ENCODE measurements at regions not wholly inside any gene's neighbourhood (a gene's known extent, or its start where the extent isn't known, plus 50 kb on each side); places are given as distances from the start of the nearest gene placed in this dataset.

DNA sequence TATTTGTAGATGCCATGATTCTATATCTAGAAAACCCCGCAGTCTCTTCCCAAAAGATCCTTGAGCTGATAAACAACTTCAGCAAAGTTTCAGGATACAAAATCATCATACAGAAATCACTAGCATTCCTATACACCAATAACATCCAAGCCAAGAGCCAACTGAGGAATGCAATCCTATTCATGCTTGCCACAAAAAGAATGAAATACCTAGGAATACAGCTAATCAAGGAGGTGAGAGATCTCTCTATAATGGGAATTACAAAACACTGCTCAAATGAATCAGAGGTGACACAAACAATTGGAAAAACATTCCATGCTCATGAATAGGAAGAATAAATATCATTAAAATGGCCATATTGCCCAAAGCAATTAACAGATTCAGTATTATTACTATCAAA is 551.4 kb upstream of the SLC39A10 start:
- TF ChIP-seq, protein P1, sequence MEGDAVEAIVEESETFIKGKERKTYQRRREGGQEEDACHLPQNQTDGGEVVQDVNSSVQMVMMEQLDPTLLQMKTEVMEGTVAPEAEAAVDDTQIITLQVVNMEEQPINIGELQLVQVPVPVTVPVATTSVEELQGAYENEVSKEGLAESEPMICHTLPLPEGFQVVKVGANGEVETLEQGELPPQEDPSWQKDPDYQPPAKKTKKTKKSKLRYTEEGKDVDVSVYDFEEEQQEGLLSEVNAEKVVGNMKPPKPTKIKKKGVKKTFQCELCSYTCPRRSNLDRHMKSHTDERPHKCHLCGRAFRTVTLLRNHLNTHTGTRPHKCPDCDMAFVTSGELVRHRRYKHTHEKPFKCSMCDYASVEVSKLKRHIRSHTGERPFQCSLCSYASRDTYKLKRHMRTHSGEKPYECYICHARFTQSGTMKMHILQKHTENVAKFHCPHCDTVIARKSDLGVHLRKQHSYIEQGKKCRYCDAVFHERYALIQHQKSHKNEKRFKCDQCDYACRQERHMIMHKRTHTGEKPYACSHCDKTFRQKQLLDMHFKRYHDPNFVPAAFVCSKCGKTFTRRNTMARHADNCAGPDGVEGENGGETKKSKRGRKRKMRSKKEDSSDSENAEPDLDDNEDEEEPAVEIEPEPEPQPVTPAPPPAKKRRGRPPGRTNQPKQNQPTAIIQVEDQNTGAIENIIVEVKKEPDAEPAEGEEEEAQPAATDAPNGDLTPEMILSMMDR (IDR thresholded peaks at IDR 0.05) = no peak
- no peak for TF ChIP-seq POLR2A (IDR thresholded peaks at IDR 0.05)

All from lower leg skin (tissue), 3 donors.